Stomach (tissue), 8 donors: ENCODE measurements at regions not wholly inside any gene's neighbourhood (a gene's known extent, or its start where the extent isn't known, plus 50 kb on each side); places are given as distances from the start of the nearest gene placed in this dataset.

Experiments used
- DNase-seq, 2 donors: peaks; one replicate each; pipeline versions ENCODE4 v3.0.0 to v3.0.0-alpha.2; 2013 to 2019
- H3K27ac ChIP-seq, 5 donors: fragments of 200-600 bp in 4 of 5; sonication (generic) in 4 of 5; one replicate each; pipeline ENCODE4 v1.5.1; 2013 to 2019; ENCODE audit warnings: mild to moderate bottlenecking in 1 of 5, moderate library complexity in 1 of 5
- H3K27me3 ChIP-seq, 3 donors: fragments of 200-600 bp; sonication (generic); one replicate each; pipeline ENCODE4 v1.5.1; 2017 to 2019; ENCODE audit warnings: mixed run types in 1 of 3
- H3K36me3 ChIP-seq, 4 donors: fragments of 200-600 bp; sonication (generic); 1 replicate in 3 of 4; 2 replicates in 1 of 4; pipeline ENCODE4 v1.5.1; 2016 to 2019
- H3K4me1 ChIP-seq, 4 donors: fragments of 200-600 bp; sonication (generic); one replicate each; pipeline ENCODE4 v1.5.1; 2016 to 2019
- H3K4me3 ChIP-seq, 4 donors: fragments of 200-600 bp; sonication (generic) in 3 of 4; one replicate each; pipeline ENCODE4 v1.5.1; 2016 to 2019; ENCODE audit warnings: mild to moderate bottlenecking in 1 of 4
- H3K9me3 ChIP-seq, 4 donors: fragments of 200-600 bp; sonication (generic); one replicate each; pipeline ENCODE4 v1.5.1; 2016 to 2019
- EP300 ChIP-seq: sonication (generic); formaldehyde crosslinking; IDR thresholded peaks from one replicate; pipeline ENCODE4 v1.6.1; 2017; ENCODE audit warnings: antibody characterized with exemption
- POLR2A ChIP-seq, 4 donors: fragments of 450-650 bp; IDR thresholded peaks; one replicate each; pipeline ENCODE4 v1.6.1; 2016; ENCODE audit warnings: antibody characterized with exemption in 4 of 4, control low read depth in 2 of 4, mild to moderate bottlenecking in 1 of 4, moderate library complexity in 1 of 4
- POLR2AphosphoS5 ChIP-seq, 3 donors: sonication (generic); formaldehyde crosslinking; IDR thresholded peaks; one replicate each; pipeline ENCODE4 v1.6.1; 2016; ENCODE audit warnings: antibody characterized with exemption in 3 of 3
- WGBS, 5 donors: extraction: QIAGEN DNeasy Blood & Tissue Kit in 3 of 5; methylation state at CpG; one replicate each; pipeline versions ENCODE4 v1.1.5 to v1.1.7; 2013 to 2018; 5-methylcytosine and 5-hydroxymethylcytosine counted together
- intact Hi-C: fragments of 100-400 bp; cut with DNase I; formaldehyde crosslinking; loops from one replicate; pipeline ENCODE4 v1.15.1; 2023; ENCODE audit warnings: low total_unique reads
- TF ChIP-seq, protein P1 (sequence below), 7 experiments: fragments of 450-650 bp in 4 of 7; fragments of 200-600 bp in 3 of 7; sonication (generic) in 3 of 7; IDR thresholded peaks; one replicate each; pipeline ENCODE4 v1.5.1; 2016 to 2019; ENCODE audit warnings: antibody characterized with exemption in 7 of 7, control low read depth in 2 of 7, mild to moderate bottlenecking in 1 of 7
- donor health status: healthy with polysubstance abuse.
- donor health status: Bipolar disorder and iron deficiency.
- donor health status: healthy.

DNA sequence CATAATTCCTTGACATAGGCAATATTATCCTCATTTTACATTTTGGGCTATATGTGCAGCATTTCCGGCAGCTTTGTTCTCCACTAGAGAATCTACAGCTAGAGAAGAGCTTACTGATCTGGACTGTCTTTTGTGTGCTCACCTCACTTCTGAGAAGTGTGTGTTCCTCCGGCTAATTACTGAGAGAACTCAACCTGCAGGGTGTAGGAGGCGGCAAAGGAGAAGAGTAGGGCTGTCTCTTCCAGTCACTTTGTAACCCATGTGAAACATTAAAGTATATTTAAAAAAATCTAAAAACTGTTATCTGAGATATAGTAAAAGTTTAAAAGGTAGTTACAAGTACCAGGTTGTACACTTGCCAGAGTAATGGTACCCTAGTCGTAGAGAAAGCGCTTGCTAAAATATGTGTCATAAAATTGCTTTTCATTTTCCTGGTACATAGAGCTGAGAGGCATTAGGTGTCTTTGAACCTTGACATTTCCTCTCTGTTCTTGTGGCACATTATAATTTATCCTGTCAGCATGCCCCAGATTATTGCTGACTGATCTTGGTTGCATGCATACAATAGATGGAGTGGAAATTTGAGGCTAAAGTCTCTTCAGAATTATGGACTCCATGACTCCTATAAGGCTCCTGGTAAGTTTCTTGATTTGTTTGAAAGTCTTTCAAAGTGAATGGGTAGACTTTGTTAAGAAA, 381.9 kb downstream of the LMO7 start:
- TF ChIP-seq EP300 (no peak), POLR2AphosphoS5 (IDR thresholded peaks at IDR 0.05) (no peak), POLR2A (IDR thresholded peaks at IDR 0.05) (no peak)
- TF ChIP-seq, protein P1, sequence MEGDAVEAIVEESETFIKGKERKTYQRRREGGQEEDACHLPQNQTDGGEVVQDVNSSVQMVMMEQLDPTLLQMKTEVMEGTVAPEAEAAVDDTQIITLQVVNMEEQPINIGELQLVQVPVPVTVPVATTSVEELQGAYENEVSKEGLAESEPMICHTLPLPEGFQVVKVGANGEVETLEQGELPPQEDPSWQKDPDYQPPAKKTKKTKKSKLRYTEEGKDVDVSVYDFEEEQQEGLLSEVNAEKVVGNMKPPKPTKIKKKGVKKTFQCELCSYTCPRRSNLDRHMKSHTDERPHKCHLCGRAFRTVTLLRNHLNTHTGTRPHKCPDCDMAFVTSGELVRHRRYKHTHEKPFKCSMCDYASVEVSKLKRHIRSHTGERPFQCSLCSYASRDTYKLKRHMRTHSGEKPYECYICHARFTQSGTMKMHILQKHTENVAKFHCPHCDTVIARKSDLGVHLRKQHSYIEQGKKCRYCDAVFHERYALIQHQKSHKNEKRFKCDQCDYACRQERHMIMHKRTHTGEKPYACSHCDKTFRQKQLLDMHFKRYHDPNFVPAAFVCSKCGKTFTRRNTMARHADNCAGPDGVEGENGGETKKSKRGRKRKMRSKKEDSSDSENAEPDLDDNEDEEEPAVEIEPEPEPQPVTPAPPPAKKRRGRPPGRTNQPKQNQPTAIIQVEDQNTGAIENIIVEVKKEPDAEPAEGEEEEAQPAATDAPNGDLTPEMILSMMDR (IDR thresholded peaks at IDR 0.05): no peak
- H3K36me3 ChIP-seq: no peaks in the 10 kb centered on the region
- peaks cover 0 to 11% (median 0%) of the 10 kb centered on the region in 4 donors for H3K4me1 ChIP-seq
- H3K27ac ChIP-seq: no peak overlapping the region
- DNase-seq: no peak
- H3K4me3 ChIP-seq: no peak overlapping the region
- 92 to 95% (median 92%) methylated on average over 5 of the region's 5 CpGs for WGBS, 5 donors
- H3K9me3 ChIP-seq: no peaks in the 10 kb centered on the region
- intact Hi-C loops: no loop called here
- no peaks in the 10 kb centered on the region for H3K27me3 ChIP-seq

DNA sequence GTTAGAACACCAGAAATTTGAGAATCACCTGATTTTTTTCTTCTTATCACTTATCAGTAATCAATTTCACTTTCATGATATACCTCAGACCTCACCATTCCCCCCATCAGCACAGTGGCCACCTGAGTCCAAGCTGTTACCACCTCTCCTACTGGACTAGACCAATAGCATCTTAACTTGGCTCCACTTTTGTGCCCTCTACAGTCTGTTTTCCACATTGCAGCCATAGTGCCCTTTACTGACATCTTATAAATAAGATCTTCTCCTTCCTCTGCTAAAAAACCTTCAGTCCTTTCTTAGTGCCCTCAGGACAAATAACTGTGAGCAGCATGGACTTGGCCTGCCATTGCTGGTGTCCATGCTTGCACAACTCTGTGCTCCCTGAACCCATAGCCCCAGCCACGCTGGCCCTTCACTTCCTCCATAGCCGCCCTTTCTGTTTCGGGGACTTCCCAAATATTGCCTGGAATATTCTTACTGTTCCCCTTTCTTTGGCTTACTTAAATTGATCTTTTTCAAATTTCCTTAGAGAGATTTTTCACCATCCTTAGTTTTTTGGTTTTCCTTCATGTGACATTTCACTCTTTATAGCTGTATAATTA, 380.8 kb downstream of the LMO7 start:
- no peak overlapping the region for H3K4me3 ChIP-seq
- DNase-seq: peak in 1 of 2 donors; percentile 29
- H3K4me1 ChIP-seq: peaks cover 0 to 11% (median 3%) of the 10 kb centered on the region in 4 donors
- WGBS, 5 donors: 90 to 97% (median 94%) methylated on average over 3 of the region's 3 CpGs
- H3K9me3 ChIP-seq: no peaks in the 10 kb centered on the region
- TF ChIP-seq POLR2AphosphoS5 (IDR thresholded peaks at IDR 0.05): no peak
- TF ChIP-seq, protein P1 (IDR thresholded peaks at IDR 0.05): peak in 4 of 7 experiments; percentile 8 to 40 (median 22)
- no peak for TF ChIP-seq EP300
- TF ChIP-seq POLR2A (IDR thresholded peaks at IDR 0.05): no peak
- no peak overlapping the region for H3K27ac ChIP-seq
- H3K36me3 ChIP-seq: no peaks in the 10 kb centered on the region
- intact Hi-C loops: no loop called here
- H3K27me3 ChIP-seq: no peaks in the 10 kb centered on the region

DNA sequence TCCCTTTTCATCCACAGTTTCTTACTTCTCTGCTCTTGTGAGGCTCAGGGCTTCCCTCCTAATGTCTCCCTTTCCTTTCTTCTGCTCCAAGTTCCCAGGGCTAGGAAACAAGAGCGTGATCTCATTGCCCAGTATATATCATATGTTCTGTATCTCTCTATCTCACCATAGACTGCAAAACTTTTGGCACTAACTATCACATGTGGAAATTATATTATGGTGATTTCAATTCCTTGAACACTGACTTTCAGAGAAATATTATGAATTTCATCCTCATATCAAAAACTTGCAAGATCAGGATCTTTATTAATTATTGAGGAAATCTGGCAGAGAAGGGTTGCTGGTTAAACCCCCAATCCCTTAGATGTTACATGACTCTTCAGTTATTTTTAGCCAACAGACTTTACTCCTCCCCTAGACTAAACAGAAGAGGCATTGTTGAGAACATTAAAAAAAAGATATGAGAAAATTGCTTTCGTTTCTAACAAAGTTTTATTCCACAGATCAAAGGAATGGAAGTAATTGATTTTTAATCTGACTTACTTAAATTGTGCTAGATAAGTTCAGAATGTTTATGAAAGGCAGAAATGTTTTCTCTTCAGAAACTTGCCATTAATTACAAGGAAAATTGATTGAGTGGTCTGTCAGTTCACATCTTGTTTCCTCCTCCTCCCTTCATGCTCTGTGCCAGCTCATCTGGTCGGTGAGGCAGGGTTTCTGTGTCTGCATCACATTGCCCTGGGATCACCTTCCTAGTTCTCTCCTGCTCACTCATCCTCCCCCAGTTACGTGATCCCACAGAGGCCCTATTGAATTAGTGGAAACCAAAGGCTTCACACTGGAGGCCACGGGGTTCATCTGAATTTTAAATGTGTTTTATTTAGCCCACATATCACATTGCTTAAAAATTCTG, 378.5 kb downstream of the LMO7 start:
- Histone ChIP-seq H3K4me1 (peaks cover 0 to 11% (median 4%) of the 10 kb centered on the region in 4 donors), H3K27me3 (no peaks in the 10 kb centered on the region), H3K4me3 (no peak overlapping the region), H3K36me3 (no peaks in the 10 kb centered on the region), H3K27ac (no peak overlapping the region), H3K9me3 (no peaks in the 10 kb centered on the region)
- WGBS, 5 donors: 27 to 49% (median 32%) methylated on average over 5 of the region's 5 CpGs
- DNase-seq: peak in 1 of 2 donors; percentile 54
- TF ChIP-seq EP300 (no peak), POLR2AphosphoS5 (IDR thresholded peaks at IDR 0.05) (no peak), POLR2A (IDR thresholded peaks at IDR 0.05) (no peak)
- TF ChIP-seq, protein P1 (IDR thresholded peaks at IDR 0.05): no peak
- intact Hi-C loops: no loop called here

DNA sequence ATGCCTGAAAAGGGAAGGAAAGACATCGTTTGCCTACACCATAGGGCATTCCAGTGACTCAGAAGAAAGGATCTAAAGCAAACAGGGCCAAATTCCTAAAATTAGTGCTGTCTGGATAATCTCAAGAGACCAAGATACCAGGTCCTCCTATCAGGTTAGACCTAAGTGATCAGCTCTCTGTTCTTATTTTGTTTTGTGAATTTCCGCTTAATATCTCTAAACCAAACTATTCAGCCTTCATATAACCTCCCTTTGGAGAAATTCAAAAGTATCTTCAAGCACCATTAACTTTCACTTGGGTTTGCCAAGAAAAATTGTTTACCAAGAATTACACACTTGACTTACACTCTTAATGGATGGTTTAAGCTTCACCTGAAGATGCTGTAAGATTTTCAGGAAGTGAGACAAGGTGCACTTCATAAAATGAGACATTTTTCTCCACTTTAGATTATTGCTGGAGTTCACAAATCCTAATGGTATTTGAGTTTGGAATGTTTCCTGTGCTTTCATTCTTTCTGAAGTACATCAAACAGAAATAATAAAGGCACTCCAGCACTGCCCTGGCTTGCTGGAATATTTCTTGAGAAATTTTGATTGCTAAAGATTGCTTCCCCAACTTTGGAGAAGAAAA, 376.1 kb downstream of the LMO7 start:
- peaks cover 0 to 11% (median 4%) of the 10 kb centered on the region in 4 donors for H3K4me1 ChIP-seq
- H3K36me3 ChIP-seq: no peaks in the 10 kb centered on the region
- H3K27me3 ChIP-seq: no peaks in the 10 kb centered on the region
- intact Hi-C loops: no loop called here
- no peak overlapping the region for H3K27ac ChIP-seq
- no peaks in the 10 kb centered on the region for H3K9me3 ChIP-seq
- no peak for DNase-seq
- WGBS, 5 donors: 68 to 73% (median 71%) methylated on average over 2 of the region's 2 CpGs
- no peak overlapping the region for H3K4me3 ChIP-seq
- TF ChIP-seq POLR2A (IDR thresholded peaks at IDR 0.05): no peak
- TF ChIP-seq, protein P1 (IDR thresholded peaks at IDR 0.05): no peak
- no peak for TF ChIP-seq POLR2AphosphoS5 (IDR thresholded peaks at IDR 0.05)
- TF ChIP-seq EP300: no peak
